Gastrocnemius medialis (tissue), 4 donors: ENCODE measurements at regions not wholly inside any gene's neighbourhood (a gene's known extent, or its start where the extent isn't known, plus 50 kb on each side); places are given as distances from the start of the nearest gene placed in this dataset.

Experiments
- CTCF ChIP-seq, 5 experiments: fragments of 450-650 bp in 3 of 5; fragments of 200-600 bp in 2 of 5; sonication (generic) in 2 of 5; IDR thresholded peaks in 4 of 5; conservative IDR thresholded peaks in 1 of 5; 1 replicate in 4 of 5; 2 replicates in 1 of 5; pipeline ENCODE4 v1.5.1; 2016 to 2019; ENCODE audit warnings: antibody characterized with exemption in 5 of 5, mild to moderate bottlenecking in 3 of 5, moderate library complexity in 3 of 5
- POLR2A ChIP-seq, 2 donors: fragments of 450-650 bp; IDR thresholded peaks; one replicate each; pipeline ENCODE4 v1.6.1; 2017; ENCODE audit warnings: antibody characterized with exemption in 2 of 2, mild to moderate bottlenecking in 2 of 2, moderate library complexity in 2 of 2

- TF ChIP-seq CTCF (IDR thresholded peaks at IDR 0.05 in 4 of 5, conservative IDR thresholded peaks at IDR 0.05 in 1 of 5): no peak
- no peak for TF ChIP-seq POLR2A (IDR thresholded peaks at IDR 0.05)
Observed at GRCh38 chr3:13218541-13218908, 145.3 kb upstream of the IQSEC1 start.
